ENCODE measurements at regions not wholly inside any gene's neighbourhood (a gene's known extent, or its start where the extent isn't known, plus 50 kb on each side); places are given as distances from the start of the nearest gene placed in this dataset.
A peak's percentile ranks its signal among the peaks of the same experiment; 100 is the strongest.

GRCh38 chr22:48581796-48582469 is 1245.7 kb downstream of the BRD1 start:
- no peak for ATAC-seq
- H3K9me3 Mint-ChIP-seq: no peaks in the 10 kb centered on the region
- no peak overlapping the region for H3K27ac Mint-ChIP-seq
- peaks cover 25% of the 10 kb centered on the region for H3K27me3 Mint-ChIP-seq
- H3K4me3 Mint-ChIP-seq: no peak overlapping the region
- DNase-seq: no peak
- no peaks in the 10 kb centered on the region for H3K4me1 Mint-ChIP-seq

- no peak for DNase-seq
- Mint-ChIP-seq H3K27me3 (peaks cover 26% of the 10 kb centered on the region), H3K27ac (no peak overlapping the region), H3K4me1 (no peaks in the 10 kb centered on the region), H3K9me3 (no peaks in the 10 kb centered on the region), H3K4me3 (no peak overlapping the region)
- ATAC-seq: no peak
Observed at GRCh38 chr22:48581205-48581766, 1246.4 kb downstream of the BRD1 start.

- H3K27ac Mint-ChIP-seq: no peak overlapping the region
- H3K27me3 Mint-ChIP-seq: peaks cover 26% of the 10 kb centered on the region
- ATAC-seq (peak; percentile 22), DNase-seq (no peak)
- H3K4me3 Mint-ChIP-seq: no peak overlapping the region
- no peaks in the 10 kb centered on the region for H3K9me3 Mint-ChIP-seq
- H3K4me1 Mint-ChIP-seq: no peaks in the 10 kb centered on the region
Observed at GRCh38 chr22:48580481-48580970, 1247.1 kb downstream of the BRD1 start.

GRCh38 chr22:48579928-48580309 is 1247.8 kb downstream of the BRD1 start:
- ATAC-seq: no peak
- Mint-ChIP-seq H3K4me3 (no peak overlapping the region), H3K27me3 (peaks cover 28% of the 10 kb centered on the region), H3K27ac (no peak overlapping the region), H3K9me3 (no peaks in the 10 kb centered on the region), H3K4me1 (no peaks in the 10 kb centered on the region)
- DNase-seq: no peak

GRCh38 chr22:48579043-48579927 is 1248.4 kb downstream of the BRD1 start:
- Mint-ChIP-seq H3K4me3 (no peak overlapping the region), H3K27ac (no peak overlapping the region)

GRCh38 chr22:48578138-48579042 is 1249.3 kb downstream of the BRD1 start:
- Mint-ChIP-seq H3K4me3 (no peak overlapping the region), H3K9me3 (no peaks in the 10 kb centered on the region), H3K4me1 (no peaks in the 10 kb centered on the region), H3K27ac (no peak overlapping the region), H3K27me3 (peaks cover 43% of the 10 kb centered on the region)
- ATAC-seq (no peak), DNase-seq (no peak)

More at GRCh38 chr22:48579043-48579927, 1248.4 kb downstream of the BRD1 start:
- Mint-ChIP-seq H3K27me3 (peaks cover 34% of the 10 kb centered on the region), H3K4me1 (no peaks in the 10 kb centered on the region), H3K9me3 (no peaks in the 10 kb centered on the region)
- no peak for DNase-seq
- no peak for ATAC-seq

GRCh38 chr22:48577691-48578090 is 1250.0 kb downstream of the BRD1 start:
- peaks cover 50% of the 10 kb centered on the region for H3K27me3 Mint-ChIP-seq
- H3K27ac Mint-ChIP-seq: no peak overlapping the region
- DNase-seq (no peak), ATAC-seq (no peak)
- H3K9me3 Mint-ChIP-seq: peaks cover 0 to under 1% of the 10 kb centered on the region in 2 donors
- no peaks in the 10 kb centered on the region for H3K4me1 Mint-ChIP-seq
- H3K4me3 Mint-ChIP-seq: no peak overlapping the region

- H3K4me3 Mint-ChIP-seq: no peak overlapping the region
- peaks cover 55% of the 10 kb centered on the region for H3K27me3 Mint-ChIP-seq
- H3K27ac Mint-ChIP-seq: no peak overlapping the region
- ATAC-seq (no peak), DNase-seq (no peak)
- H3K9me3 Mint-ChIP-seq: peaks cover 5 to 6% of the 10 kb centered on the region in 2 donors
- H3K4me1 Mint-ChIP-seq: no peaks in the 10 kb centered on the region
Observed at GRCh38 chr22:48577014-48577690, 1250.5 kb downstream of the BRD1 start.

- no peaks in the 10 kb centered on the region for H3K4me1 Mint-ChIP-seq
- DNase-seq: peak; percentile 21 to 24
- H3K9me3 Mint-ChIP-seq: peaks cover 12 to 13% of the 10 kb centered on the region in 2 donors
- no peak overlapping the region for H3K4me3 Mint-ChIP-seq
- peak; percentile 67 for ATAC-seq
- no peak overlapping the region for H3K27ac Mint-ChIP-seq
- H3K27me3 Mint-ChIP-seq: peaks cover 55% of the 10 kb centered on the region
Observed at GRCh38 chr22:48576333-48577013, 1251.2 kb downstream of the BRD1 start.

- peaks cover 12 to 16% of the 10 kb centered on the region in 2 donors for H3K9me3 Mint-ChIP-seq
- peaks cover 55% of the 10 kb centered on the region for H3K27me3 Mint-ChIP-seq
- DNase-seq: no peak
- H3K4me3 Mint-ChIP-seq: no peak overlapping the region
- ATAC-seq: peak; percentile 5
- no peak overlapping the region for H3K27ac Mint-ChIP-seq
- H3K4me1 Mint-ChIP-seq: no peaks in the 10 kb centered on the region
Observed at GRCh38 chr22:48575618-48576332, 1251.9 kb downstream of the BRD1 start.

GRCh38 chr22:48574776-48575617 is 1252.7 kb downstream of the BRD1 start:
- peaks cover 55% of the 10 kb centered on the region for H3K27me3 Mint-ChIP-seq
- H3K9me3 Mint-ChIP-seq: peaks cover 20 to 24% of the 10 kb centered on the region in 2 donors
- H3K4me3 Mint-ChIP-seq: peak overlapping the region in 1 of 2 donors; percentile 65
- no peaks in the 10 kb centered on the region for H3K4me1 Mint-ChIP-seq
- H3K27ac Mint-ChIP-seq: peak overlapping the region in 1 of 2 donors; percentile 94
- DNase-seq (peak; percentile 46 to 54), ATAC-seq (peak; percentile 80)

- Mint-ChIP-seq H3K27me3 (peaks cover 49% of the 10 kb centered on the region), H3K27ac (no peak overlapping the region), H3K4me3 (no peak overlapping the region), H3K4me1 (no peaks in the 10 kb centered on the region), H3K9me3 (peaks cover 22 to 28% of the 10 kb centered on the region in 2 donors)
- DNase-seq: no peak
- ATAC-seq: no peak
Observed at GRCh38 chr22:48573766-48574165, 1253.9 kb downstream of the BRD1 start.

- peaks cover 41% of the 10 kb centered on the region for H3K27me3 Mint-ChIP-seq
- DNase-seq: no peak
- H3K4me3 Mint-ChIP-seq: no peak overlapping the region
- ATAC-seq: no peak
- H3K9me3 Mint-ChIP-seq: peaks cover 22 to 28% of the 10 kb centered on the region in 2 donors
- H3K27ac Mint-ChIP-seq: no peak overlapping the region
- no peaks in the 10 kb centered on the region for H3K4me1 Mint-ChIP-seq
Observed at GRCh38 chr22:48572951-48573350, 1254.7 kb downstream of the BRD1 start.

Data from stimulated activated naive CD8-positive, alpha-beta T cell treated with anti-CD3 and anti-CD28 coated beads, Interleukin-15, amount 100 ng/mL, for 72 hours (primary cell).